ENCODE measurements at regions not wholly inside any gene's neighbourhood (a gene's known extent, or its start where the extent isn't known, plus 50 kb on each side); places are given as distances from the start of the nearest gene placed in this dataset.

- no peak for DNase-seq
Measured at GRCh38 chr9:105921057-105921726, 226.9 kb downstream of the TMEM38B start.

DNA sequence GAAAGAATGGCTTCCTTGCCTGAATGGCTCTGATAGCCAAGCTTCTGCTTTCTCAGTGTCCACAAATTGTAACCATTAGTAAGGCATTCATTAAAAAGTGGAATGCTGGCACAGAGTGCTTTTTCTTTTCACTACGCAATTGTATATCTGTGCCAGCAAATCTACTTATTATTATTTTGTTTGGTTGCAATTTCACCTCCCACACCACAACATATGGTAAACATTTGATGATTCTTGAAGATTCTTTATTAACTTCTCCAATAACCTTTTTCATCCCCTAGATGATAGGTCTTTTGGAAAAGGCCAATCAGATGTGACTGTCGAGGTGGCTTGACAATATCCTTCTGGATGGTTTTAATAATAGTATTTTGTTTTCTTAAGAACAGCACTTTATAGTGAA lies 234.1 kb downstream of the TMEM38B start:
- DNase-seq = no peak

- no peak for DNase-seq
Measured at GRCh38 chr9:105930011-105930627, 235.8 kb downstream of the TMEM38B start.

GRCh38 chr9:105932276-105932675 lies 237.9 kb downstream of the TMEM38B start:
- DNase-seq = no peak

- no peak for DNase-seq
Measured at GRCh38 chr9:105950448-105950847, 256.1 kb downstream of the TMEM38B start.

GRCh38 chr9:105950894-105951293 lies 256.6 kb downstream of the TMEM38B start:
- DNase-seq = no peak

DNA sequence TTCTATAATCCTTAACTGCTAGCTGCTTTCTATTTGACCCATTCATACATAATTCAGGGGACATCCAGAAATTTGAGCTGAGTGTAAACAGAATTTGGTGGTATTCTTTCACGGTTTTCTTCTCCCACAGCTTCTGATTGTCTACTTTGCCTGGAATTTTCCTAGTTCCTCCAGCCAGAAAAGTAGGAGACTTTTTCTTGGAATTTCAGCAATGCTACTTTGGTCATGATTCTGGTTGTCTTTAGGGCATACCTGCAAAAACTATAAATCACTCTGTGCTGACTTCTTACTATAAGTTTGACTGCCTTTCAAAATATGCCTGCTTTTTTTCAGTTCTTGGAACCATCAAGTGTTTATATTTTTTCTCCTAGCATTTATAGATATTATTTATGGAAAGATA lies 260.2 kb downstream of the TMEM38B start:
- no peak for DNase-seq

- no peak for DNase-seq
Measured at GRCh38 chr9:105957830-105958229, 263.5 kb downstream of the TMEM38B start.

DNA sequence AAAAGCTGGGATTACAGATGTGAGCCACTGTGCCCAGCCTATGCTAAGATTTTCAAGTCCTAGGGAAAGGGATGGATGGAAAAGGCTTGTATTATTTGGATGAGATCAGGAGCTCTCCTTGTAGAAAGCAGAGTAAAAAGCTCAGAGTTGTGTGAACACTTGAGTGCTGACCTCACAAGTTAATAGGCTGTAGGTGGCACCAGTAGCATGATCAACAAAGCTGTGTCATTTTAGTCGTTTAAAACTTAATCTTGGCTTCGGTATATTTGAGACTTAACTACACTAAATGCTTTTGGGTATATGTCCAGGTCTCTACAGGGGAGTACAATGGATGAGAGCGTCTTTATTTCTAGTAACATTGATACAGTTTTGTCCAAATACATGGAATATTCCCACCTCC lies 264.2 kb downstream of the TMEM38B start:
- no peak for DNase-seq

GRCh38 chr9:105959531-105959930 lies 265.2 kb downstream of the TMEM38B start:
- DNase-seq = no peak

- no peak for DNase-seq
Measured at GRCh38 chr9:105963343-105964099, 269.2 kb downstream of the TMEM38B start.

DNA sequence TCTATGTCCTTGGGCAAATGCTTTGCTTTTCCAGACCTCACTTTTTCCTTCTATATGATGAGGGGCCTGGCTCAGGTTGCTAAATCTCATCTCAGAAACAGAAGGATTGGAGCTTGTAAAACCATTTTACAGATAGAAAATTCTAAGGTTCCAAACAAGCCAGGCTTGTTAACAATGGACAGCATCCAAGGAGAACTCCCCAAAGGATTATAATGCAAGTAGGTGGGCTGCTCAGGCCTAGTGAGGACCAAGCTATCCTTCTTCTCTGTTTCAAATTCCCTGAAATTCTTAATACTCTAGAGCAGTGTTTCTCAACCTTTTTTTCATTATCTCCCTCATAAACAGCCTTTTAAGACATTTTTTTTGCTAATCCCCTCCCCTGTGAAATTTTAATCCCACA lies 269.8 kb downstream of the TMEM38B start:
- no peak for DNase-seq

GRCh38 chr9:105966834-105967233 lies 272.5 kb downstream of the TMEM38B start:
- DNase-seq = no peak

GRCh38 chr9:105967248-105967647 lies 272.9 kb downstream of the TMEM38B start:
- no peak for DNase-seq

DNA sequence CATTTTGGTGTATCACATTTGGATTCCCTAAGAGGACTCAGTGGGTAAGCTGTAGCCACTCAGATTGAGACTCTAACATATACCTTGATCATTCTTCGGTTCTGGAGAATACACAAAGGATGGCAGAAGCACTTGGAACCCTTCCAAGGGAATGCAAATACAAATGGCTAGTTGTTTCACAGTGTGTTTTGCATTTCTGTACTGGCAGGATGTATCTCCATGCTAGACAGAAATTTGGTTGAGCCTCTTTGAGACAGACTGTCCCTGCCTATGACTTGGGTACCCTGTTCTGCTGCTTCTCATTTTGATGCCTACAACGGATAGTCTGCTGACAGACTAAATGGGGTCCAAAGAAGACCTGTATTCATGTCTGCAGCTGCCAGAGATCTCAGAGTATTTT lies 273.5 kb downstream of the TMEM38B start:
- DNase-seq = no peak

DNA sequence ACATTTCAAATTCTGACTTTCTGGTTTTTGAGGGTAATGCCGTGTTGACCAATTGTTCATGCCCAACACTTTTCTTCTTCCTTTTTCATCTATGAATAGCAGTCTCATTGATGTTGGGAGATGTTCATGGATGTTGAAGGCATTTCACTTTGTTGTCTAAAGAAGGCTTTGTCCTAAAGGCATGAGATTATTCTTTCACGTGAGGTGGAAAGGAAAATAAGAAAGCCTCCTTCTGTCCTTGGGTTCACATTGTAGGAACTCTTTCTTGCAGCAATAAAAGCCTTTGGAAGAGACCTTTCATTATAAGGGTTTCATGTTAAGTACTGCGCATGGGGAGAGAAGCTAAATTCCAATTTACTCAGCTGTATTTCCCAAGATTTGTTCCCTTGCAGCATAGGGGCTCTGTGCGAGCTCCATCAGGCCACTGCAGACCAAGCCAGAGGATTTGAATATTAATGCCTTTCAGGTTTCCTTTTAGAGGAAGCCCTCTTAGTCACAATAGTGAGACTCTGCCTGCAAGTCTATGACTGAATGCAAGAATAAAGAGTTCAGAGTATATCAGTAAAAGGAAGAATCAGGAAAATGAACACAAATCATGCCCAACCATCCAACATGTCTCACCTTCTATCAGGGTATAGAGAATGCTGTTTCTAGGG lies 274.6 kb downstream of the TMEM38B start:
- no peak for DNase-seq

DNA sequence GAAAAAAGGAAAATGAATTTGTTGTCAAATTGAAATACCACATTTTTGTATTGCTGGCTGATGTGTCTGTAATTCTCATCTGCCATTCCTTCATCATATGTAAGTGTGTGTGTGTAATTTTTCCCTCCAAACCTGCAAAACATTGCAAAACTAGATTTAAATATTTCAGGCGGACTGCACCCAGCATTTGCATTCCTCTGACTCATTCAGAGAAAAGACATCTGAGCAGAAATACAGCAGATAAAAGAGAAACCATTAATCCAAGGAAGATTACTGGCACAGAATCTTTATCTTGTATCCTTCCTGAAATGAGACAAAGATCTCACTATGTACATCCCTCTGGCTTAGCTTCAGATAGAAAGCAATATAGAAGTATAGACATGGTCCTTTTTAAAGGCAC lies 275.3 kb downstream of the TMEM38B start:
- no peak for DNase-seq

DNA sequence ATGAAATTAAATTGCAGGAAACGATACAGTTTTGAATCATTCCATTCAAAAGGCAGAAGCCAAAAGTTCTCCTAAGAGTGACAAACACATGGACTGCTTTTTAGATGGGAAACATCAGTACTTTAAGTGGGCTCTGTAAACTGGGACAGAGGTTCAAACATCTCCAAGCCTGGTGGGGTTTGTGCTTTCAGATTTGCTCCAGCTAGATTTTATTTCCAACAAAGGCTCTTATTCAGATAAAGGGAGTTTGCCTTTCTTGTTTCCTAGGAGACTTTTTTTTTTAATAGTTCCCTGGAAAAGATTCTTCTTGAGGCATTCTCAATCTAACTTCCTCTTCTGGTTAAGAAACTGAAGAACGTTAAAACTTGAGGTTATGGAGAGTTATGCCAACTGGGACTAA lies 277.6 kb downstream of the TMEM38B start:
- no peak for DNase-seq

GRCh38 chr9:105972466-105973204 lies 278.3 kb downstream of the TMEM38B start:
- DNase-seq = no peak

GRCh38 chr9:105973951-105974351 lies 279.6 kb downstream of the TMEM38B start:
- no peak for DNase-seq

DNA sequence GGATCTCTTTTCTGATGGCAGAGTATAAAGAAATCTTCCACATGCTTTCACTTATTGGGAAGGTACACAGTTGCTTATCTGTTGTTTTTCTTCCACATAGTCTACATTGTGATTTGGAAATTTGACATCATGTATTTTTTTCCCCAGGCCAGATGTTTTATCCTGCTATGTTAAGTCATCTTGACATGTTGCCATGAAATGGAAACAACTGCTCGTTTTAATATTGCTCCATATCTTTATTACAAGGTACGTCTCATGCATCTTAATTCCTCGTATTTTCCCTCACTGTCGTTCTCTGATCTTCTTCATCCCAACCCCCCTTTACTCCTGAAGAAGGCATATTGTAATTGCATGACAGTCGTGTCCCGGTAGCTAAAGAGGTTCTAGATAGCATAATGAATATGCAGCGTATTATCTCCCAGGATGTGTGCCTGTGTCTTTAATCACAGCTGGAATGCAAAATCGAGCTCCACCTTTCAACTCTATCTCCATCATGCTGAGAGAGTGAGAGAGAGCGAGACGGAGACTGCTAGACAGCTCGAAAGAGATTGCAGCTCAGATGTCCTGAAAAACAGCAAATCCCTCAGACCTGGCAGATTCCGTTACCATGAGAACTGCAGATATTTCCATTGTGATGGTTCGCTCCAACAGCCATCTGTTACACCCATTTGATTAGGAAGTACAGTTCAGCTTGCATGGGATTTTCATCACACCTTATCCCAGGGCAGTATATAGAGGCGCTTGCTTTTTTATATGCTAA lies 281.7 kb downstream of the TMEM38B start:
- DNase-seq = no peak

DNA sequence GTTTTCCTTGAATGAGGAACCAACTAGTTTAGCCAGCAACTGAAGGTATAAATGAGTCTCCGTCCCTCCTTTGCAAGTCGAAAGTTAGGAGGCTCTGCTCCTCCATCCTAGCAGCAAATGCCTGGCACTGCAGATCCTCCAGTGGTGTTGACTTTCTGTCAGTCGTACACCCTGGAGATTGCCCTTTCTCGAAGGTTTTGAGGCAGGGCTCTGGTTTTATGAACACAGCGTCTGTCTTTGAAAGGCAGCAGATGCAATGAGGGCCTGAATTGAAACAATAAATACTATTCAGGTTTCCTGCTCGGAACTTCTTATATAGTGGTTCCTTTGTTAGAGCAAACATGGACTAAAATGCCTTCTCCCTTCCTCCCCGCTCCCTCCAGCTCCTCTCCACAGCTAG lies 284.0 kb downstream of the TMEM38B start:
- DNase-seq = no peak
